ENCODE measurements at regions not wholly inside any gene's neighbourhood (a gene's known extent, or its start where the extent isn't known, plus 50 kb on each side); places are given as distances from the start of the nearest gene placed in this dataset.

- no peak for DNase-seq (ENCODE audit: low read depth in 2 of 2)
These were observed 136.1 kb downstream of the KCTD12 start for GRCh38 chr13:76750126-76750525.

- no peak for DNase-seq (ENCODE audit: low read depth in 2 of 2)
These were observed 140.7 kb downstream of the KCTD12 start for GRCh38 chr13:76745261-76746200.

- no peak for DNase-seq (ENCODE audit: low read depth in 2 of 2)
These were observed 144.6 kb downstream of the KCTD12 start for GRCh38 chr13:76741624-76742023.

- no peak for DNase-seq (ENCODE audit: low read depth in 2 of 2)
These were observed 145.2 kb downstream of the KCTD12 start for GRCh38 chr13:76741046-76741445.

- no peak for DNase-seq (ENCODE audit: low read depth in 2 of 2)
These were observed 147.6 kb downstream of the KCTD12 start for GRCh38 chr13:76738616-76739015.

- DNase-seq (ENCODE audit: low read depth in 2 of 2), result no peak
These were observed 148.7 kb downstream of the KCTD12 start for GRCh38 chr13:76737526-76737925.

GRCh38 chr13:76735641-76736040 lies 150.6 kb downstream of the KCTD12 start:
- no peak for DNase-seq (ENCODE audit: low read depth in 2 of 2)

- DNase-seq (ENCODE audit: low read depth in 2 of 2), result no peak
These were observed 152.5 kb downstream of the KCTD12 start for GRCh38 chr13:76733671-76734070.

GRCh38 chr13:76732367-76732766 lies 153.8 kb downstream of the KCTD12 start:
- no peak for DNase-seq (ENCODE audit: low read depth in 2 of 2)

- DNase-seq (ENCODE audit: low read depth in 2 of 2), result no peak
These were observed 156.0 kb downstream of the KCTD12 start for GRCh38 chr13:76730220-76730619.

- DNase-seq (ENCODE audit: low read depth in 2 of 2), result no peak
These were observed 156.5 kb downstream of the KCTD12 start for GRCh38 chr13:76729691-76730090.

- no peak for DNase-seq (ENCODE audit: low read depth in 2 of 2)
These were observed 160.3 kb downstream of the KCTD12 start for GRCh38 chr13:76725896-76726295.

- no peak for DNase-seq (ENCODE audit: low read depth in 2 of 2)
These were observed 161.0 kb downstream of the KCTD12 start for GRCh38 chr13:76725211-76725610.

GRCh38 chr13:76724421-76724820 lies 161.8 kb downstream of the KCTD12 start:
- no peak for DNase-seq (ENCODE audit: low read depth in 2 of 2)

GRCh38 chr13:76723551-76724232 lies 162.5 kb downstream of the KCTD12 start:
- no peak for DNase-seq (ENCODE audit: low read depth in 2 of 2)

- DNase-seq (ENCODE audit: low read depth in 2 of 2), result no peak
These were observed 163.4 kb downstream of the KCTD12 start for GRCh38 chr13:76722782-76723181.

- DNase-seq (ENCODE audit: low read depth in 2 of 2), result no peak
These were observed 165.4 kb downstream of the KCTD12 start for GRCh38 chr13:76720821-76721220.

GRCh38 chr13:76720416-76720815 lies 165.8 kb downstream of the KCTD12 start:
- DNase-seq (ENCODE audit: low read depth in 2 of 2), result no peak

GRCh38 chr13:76719955-76720354 lies 166.2 kb downstream of the KCTD12 start:
- DNase-seq (ENCODE audit: low read depth in 2 of 2), result no peak

GRCh38 chr13:76717092-76717491 lies 169.1 kb downstream of the KCTD12 start:
- DNase-seq (ENCODE audit: low read depth in 2 of 2), result no peak

GRCh38 chr13:76715621-76716020 lies 170.6 kb downstream of the KCTD12 start:
- DNase-seq (ENCODE audit: low read depth in 2 of 2), result no peak

GRCh38 chr13:76715075-76715474 lies 171.1 kb downstream of the KCTD12 start:
- DNase-seq (ENCODE audit: low read depth in 2 of 2), result no peak

- DNase-seq (ENCODE audit: low read depth in 2 of 2), result no peak
These were observed 172.9 kb downstream of the KCTD12 start for GRCh38 chr13:76713280-76713679.
